ENCODE measurements at regions not wholly inside any gene's neighbourhood (a gene's known extent, or its start where the extent isn't known, plus 50 kb on each side); places are given as distances from the start of the nearest gene placed in this dataset.

- no peak for TF ChIP-seq TAF1 (IDR thresholded peaks at IDR 0.05; ENCODE audit: borderline replicate concordance, low read depth, low read length)
- no peak for TF ChIP-seq CTCF (IDR thresholded peaks at IDR 0.05 in 2 of 3, conservative IDR thresholded peaks at IDR 0.05 in 1 of 3; ENCODE audit: control insufficient read depth in 2 of 3, extremely low read depth in 1 of 3, insufficient read depth in 1 of 3, low read depth in 3 of 3, low read length in 3 of 3)
- TF ChIP-seq, protein P1, sequence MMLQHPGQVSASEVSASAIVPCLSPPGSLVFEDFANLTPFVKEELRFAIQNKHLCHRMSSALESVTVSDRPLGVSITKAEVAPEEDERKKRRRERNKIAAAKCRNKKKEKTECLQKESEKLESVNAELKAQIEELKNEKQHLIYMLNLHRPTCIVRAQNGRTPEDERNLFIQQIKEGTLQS (IDR thresholded peaks at IDR 0.05; ENCODE audit: borderline replicate concordance, extremely low read depth, low read depth, low read length): no peak
- TF ChIP-seq, protein P2, sequence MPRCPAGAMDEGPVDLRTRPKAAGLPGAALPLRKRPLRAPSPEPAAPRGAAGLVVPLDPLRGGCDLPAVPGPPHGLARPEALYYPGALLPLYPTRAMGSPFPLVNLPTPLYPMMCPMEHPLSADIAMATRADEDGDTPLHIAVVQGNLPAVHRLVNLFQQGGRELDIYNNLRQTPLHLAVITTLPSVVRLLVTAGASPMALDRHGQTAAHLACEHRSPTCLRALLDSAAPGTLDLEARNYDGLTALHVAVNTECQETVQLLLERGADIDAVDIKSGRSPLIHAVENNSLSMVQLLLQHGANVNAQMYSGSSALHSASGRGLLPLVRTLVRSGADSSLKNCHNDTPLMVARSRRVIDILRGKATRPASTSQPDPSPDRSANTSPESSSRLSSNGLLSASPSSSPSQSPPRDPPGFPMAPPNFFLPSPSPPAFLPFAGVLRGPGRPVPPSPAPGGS (IDR thresholded peaks at IDR 0.05; ENCODE audit: borderline replicate concordance, insufficient read depth, low read depth, low read length, poor library complexity, severe bottlenecking): no peak
- TF ChIP-seq MTA2 (IDR thresholded peaks at IDR 0.05; ENCODE audit: low read depth): no peak
- TF ChIP-seq BCLAF1 (IDR thresholded peaks at IDR 0.05): no peak
- no peak for TF ChIP-seq CBX3 (IDR thresholded peaks at IDR 0.05; ENCODE audit: borderline replicate concordance, low read depth)
- no peak for TF ChIP-seq CBX5 (IDR thresholded peaks at IDR 0.05; ENCODE audit: low read depth)
- no peak for TF ChIP-seq EGR1 (IDR thresholded peaks at IDR 0.05; ENCODE audit: borderline replicate concordance in 1 of 2, low read depth in 2 of 2, low read length in 2 of 2)
- no peak for TF ChIP-seq BRCA1 (IDR thresholded peaks at IDR 0.05; ENCODE audit: low read depth, low read length)
- TF ChIP-seq JUND (IDR thresholded peaks at IDR 0.05; ENCODE audit: low read depth, low read length): no peak
- TF ChIP-seq TCF3 (IDR thresholded peaks at IDR 0.05; ENCODE audit: borderline replicate concordance, insufficient read depth, low read depth, low read length): no peak
- no peak for TF ChIP-seq EZH2 (IDR thresholded peaks at IDR 0.05; ENCODE audit: borderline replicate concordance, control insufficient read depth, low read depth, low read length)
Observed at GRCh38 chr16:63363738-63364137, 1327.5 kb upstream of the CDH8 start.
